Hepatocyte (in vitro differentiated cells): ENCODE measurements at regions not wholly inside any gene's neighbourhood (a gene's known extent, or its start where the extent isn't known, plus 50 kb on each side); places are given as distances from the start of the nearest gene placed in this dataset.
"Not testable (repeated sequence)": the region's sequence is repeated elsewhere in the genome, so short reads cannot be mapped to it uniquely, and the experiment has no call there.

ENCODE experiments used
- CTCF ChIP-seq: fragments of 200-600 bp; sonication (generic); IDR thresholded peaks from 2 replicates; pipeline ENCODE4 v1.5.1; 2016; ENCODE audit warnings: antibody characterized with exemption, mild to moderate bottlenecking; ENCODE audit not compliant: poor library complexity
- EZH2 ChIP-seq: fragments of 200-600 bp; sonication (generic); IDR thresholded peaks from 2 replicates; pipeline ENCODE4 v1.6.1; 2016; ENCODE audit warnings: antibody characterized with exemption, mild to moderate bottlenecking, borderline replicate concordance

GRCh38 chr4:28038253-28038652, 1177.6 kb downstream of the STIM2 start:
- not testable (repeated sequence) for TF ChIP-seq CTCF, EZH2
